WTC11 (cell line): ENCODE measurements at regions not wholly inside any gene's neighbourhood (a gene's known extent, or its start where the extent isn't known, plus 50 kb on each side); places are given as distances from the start of the nearest gene placed in this dataset.

Experiments used
- FOXJ3 ChIP-seq: sonication (generic); formaldehyde crosslinking; IDR thresholded peaks from 2 replicates; pipeline ENCODE4 v1.9.0; 2021; ENCODE audit warnings: missing genetic modification reagents, mild to moderate bottlenecking, borderline replicate concordance
- TCF7 ChIP-seq: sonication (generic); formaldehyde crosslinking; IDR thresholded peaks from 2 replicates; pipeline ENCODE4 v1.8.0; 2022; ENCODE audit warnings: mild to moderate bottlenecking, low read depth, missing genetic modification reagents, moderate library complexity
- TF ChIP-seq, protein P1 (sequence below): sonication (generic); formaldehyde crosslinking; IDR thresholded peaks from 2 replicates; pipeline ENCODE4 v1.8.0; 2022; ENCODE audit warnings: mild to moderate bottlenecking, missing genetic modification reagents
- TF ChIP-seq, protein P2 (sequence below): fragments of 200-600 bp; IDR thresholded peaks from 2 replicates; pipeline ENCODE4 v1.8.0; 2022; ENCODE audit warnings: antibody characterized with exemption
- TF ChIP-seq, protein P3 (sequence below): sonication (generic); formaldehyde crosslinking; conservative IDR thresholded peaks from 2 replicates; pipeline ENCODE4 v1.8.1; 2022; ENCODE audit warnings: mild to moderate bottlenecking, missing genetic modification reagents
- TF ChIP-seq, protein P4 (sequence below): sonication (generic); formaldehyde crosslinking; IDR thresholded peaks from 2 replicates; pipeline ENCODE4 v1.8.1; 2023; ENCODE audit warnings: mild to moderate bottlenecking, missing genetic modification reagents, moderate library complexity

DNA sequence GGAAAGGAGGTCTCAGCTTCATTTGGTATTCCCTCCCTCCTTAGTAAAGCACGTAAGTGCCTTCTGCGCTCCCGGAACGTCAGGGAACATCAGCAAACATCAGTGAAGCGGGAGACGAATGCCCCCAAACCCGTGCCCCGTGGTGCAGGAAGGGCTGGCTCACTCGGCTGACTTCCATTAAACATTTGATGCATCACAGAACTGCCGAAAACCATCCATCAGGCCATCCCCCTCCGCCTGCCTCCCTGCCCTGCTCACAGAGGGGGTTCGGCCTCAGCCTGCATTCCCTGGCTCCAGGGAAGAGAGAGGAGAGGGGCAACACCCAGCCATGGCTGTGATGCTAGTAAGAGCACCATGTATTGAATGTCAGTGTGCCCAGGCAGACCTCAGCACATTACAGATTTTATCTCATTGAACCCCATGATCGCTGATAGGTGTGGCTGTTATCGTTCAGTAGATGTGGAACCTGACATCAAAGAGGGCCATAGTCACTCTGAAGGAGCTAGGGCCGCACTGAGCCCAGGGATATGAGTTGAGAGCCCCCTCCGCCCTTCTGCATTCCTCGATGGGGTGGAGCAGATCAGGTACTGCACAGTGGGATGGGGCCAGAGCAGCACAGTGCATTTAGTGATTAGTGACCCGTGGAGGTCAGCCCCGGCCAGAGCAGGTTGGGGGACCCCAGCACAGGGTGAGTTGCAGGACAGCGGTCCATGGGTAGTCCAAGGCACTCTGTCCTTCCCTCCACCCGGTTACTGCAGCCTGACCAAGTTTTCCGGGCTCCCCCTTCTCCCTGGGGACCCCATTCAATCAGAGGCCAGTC is 146.4 kb downstream of the RPS24 start:
- TF ChIP-seq, protein P1, sequence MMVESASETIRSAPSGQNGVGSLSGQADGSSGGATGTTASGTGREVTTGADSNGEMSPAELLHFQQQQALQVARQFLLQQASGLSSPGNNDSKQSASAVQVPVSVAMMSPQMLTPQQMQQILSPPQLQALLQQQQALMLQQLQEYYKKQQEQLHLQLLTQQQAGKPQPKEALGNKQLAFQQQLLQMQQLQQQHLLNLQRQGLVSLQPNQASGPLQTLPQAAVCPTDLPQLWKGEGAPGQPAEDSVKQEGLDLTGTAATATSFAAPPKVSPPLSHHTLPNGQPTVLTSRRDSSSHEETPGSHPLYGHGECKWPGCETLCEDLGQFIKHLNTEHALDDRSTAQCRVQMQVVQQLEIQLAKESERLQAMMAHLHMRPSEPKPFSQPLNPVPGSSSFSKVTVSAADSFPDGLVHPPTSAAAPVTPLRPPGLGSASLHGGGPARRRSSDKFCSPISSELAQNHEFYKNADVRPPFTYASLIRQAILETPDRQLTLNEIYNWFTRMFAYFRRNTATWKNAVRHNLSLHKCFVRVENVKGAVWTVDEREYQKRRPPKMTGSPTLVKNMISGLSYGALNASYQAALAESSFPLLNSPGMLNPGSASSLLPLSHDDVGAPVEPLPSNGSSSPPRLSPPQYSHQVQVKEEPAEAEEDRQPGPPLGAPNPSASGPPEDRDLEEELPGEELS (CRISPR knock-in tag), result no peak
- TF ChIP-seq, protein P2, sequence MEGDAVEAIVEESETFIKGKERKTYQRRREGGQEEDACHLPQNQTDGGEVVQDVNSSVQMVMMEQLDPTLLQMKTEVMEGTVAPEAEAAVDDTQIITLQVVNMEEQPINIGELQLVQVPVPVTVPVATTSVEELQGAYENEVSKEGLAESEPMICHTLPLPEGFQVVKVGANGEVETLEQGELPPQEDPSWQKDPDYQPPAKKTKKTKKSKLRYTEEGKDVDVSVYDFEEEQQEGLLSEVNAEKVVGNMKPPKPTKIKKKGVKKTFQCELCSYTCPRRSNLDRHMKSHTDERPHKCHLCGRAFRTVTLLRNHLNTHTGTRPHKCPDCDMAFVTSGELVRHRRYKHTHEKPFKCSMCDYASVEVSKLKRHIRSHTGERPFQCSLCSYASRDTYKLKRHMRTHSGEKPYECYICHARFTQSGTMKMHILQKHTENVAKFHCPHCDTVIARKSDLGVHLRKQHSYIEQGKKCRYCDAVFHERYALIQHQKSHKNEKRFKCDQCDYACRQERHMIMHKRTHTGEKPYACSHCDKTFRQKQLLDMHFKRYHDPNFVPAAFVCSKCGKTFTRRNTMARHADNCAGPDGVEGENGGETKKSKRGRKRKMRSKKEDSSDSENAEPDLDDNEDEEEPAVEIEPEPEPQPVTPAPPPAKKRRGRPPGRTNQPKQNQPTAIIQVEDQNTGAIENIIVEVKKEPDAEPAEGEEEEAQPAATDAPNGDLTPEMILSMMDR, result no peak
- TF ChIP-seq, protein P3, sequence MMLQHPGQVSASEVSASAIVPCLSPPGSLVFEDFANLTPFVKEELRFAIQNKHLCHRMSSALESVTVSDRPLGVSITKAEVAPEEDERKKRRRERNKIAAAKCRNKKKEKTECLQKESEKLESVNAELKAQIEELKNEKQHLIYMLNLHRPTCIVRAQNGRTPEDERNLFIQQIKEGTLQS (CRISPR knock-in tag), result no peak
- TF ChIP-seq FOXJ3 (CRISPR knock-in tag) (no peak), TCF7 (no peak)
- TF ChIP-seq, protein P4, sequence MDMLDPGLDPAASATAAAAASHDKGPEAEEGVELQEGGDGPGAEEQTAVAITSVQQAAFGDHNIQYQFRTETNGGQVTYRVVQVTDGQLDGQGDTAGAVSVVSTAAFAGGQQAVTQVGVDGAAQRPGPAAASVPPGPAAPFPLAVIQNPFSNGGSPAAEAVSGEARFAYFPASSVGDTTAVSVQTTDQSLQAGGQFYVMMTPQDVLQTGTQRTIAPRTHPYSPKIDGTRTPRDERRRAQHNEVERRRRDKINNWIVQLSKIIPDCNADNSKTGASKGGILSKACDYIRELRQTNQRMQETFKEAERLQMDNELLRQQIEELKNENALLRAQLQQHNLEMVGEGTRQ (CRISPR knock-in tag), result no peak
